B cell (primary cell): ENCODE measurements at regions not wholly inside any gene's neighbourhood (a gene's known extent, or its start where the extent isn't known, plus 50 kb on each side); places are given as distances from the start of the nearest gene placed in this dataset.

Experiments
- CTCF ChIP-seq: fragments of 200-600 bp; IDR thresholded peaks from one replicate; pipeline ENCODE4 v1.8.0; 2022; ENCODE audit warnings: antibody characterized with exemption, mild to moderate bottlenecking
- EZH2 ChIP-seq: IDR thresholded peaks from 2 replicates; pipeline ENCODE4 v1.6.1; 2012; ENCODE audit warnings: borderline replicate concordance, low read depth, mild to moderate bottlenecking, moderate library complexity, low read length; ENCODE audit not compliant: insufficient read depth, poor library complexity, severe bottlenecking

GRCh38 chr7:54812756-54813322 lies 53.8 kb upstream of the SEC61G start:
- TF ChIP-seq CTCF (no peak), EZH2 (no peak)
